H9 (cell line): ENCODE measurements at regions not wholly inside any gene's neighbourhood (a gene's known extent, or its start where the extent isn't known, plus 50 kb on each side); places are given as distances from the start of the nearest gene placed in this dataset.

Source experiments
- DNase-seq: peaks from one replicate; pipeline ENCODE4 v3.0.0-alpha.2; 2017
- H2AFZ ChIP-seq: one replicate; pipeline ENCODE4 v1.6.1; 2013; ENCODE audit warnings: mild to moderate bottlenecking, low read length, control low read depth, moderate library complexity
- H2AK5ac ChIP-seq: 2 replicates; pipeline ENCODE4 v1.6.1; 2013; ENCODE audit warnings: low read length, control low read depth, mixed read lengths; ENCODE audit not compliant: insufficient read length
- H2BK120ac ChIP-seq: one replicate; pipeline ENCODE4 v1.6.1; 2013; ENCODE audit warnings: low read depth, mild to moderate bottlenecking, low read length, control low read depth, inconsistent platforms; ENCODE audit not compliant: poor library complexity, severe bottlenecking
- H2BK12ac ChIP-seq: 2 replicates; pipeline ENCODE4 v1.6.1; 2013; ENCODE audit warnings: low read length, control low read depth, mixed read lengths, low read depth; ENCODE audit not compliant: insufficient read length
- H2BK15ac ChIP-seq: 2 replicates; pipeline ENCODE4 v1.6.1; 2013; ENCODE audit warnings: low read depth, low read length, control low read depth
- H2BK20ac ChIP-seq: one replicate; pipeline ENCODE4 v1.6.1; 2013; ENCODE audit warnings: low read depth, mild to moderate bottlenecking, low read length, control low read depth, inconsistent platforms; ENCODE audit not compliant: poor library complexity, severe bottlenecking
- H2BK5ac ChIP-seq: 2 replicates; pipeline ENCODE4 v1.6.1; 2013; ENCODE audit warnings: low read length, control low read depth, mixed read lengths; ENCODE audit not compliant: insufficient read length
- H3K14ac ChIP-seq: 2 replicates; pipeline ENCODE4 v1.6.1; 2013; ENCODE audit warnings: low read length, control low read depth; ENCODE audit not compliant: insufficient read depth
- H3K18ac ChIP-seq: 2 replicates; pipeline ENCODE4 v1.6.1; 2013; ENCODE audit warnings: low read depth, mild to moderate bottlenecking, mixed read lengths, low read length, control low read depth; ENCODE audit not compliant: insufficient read length
- H3K23ac ChIP-seq: 2 replicates; pipeline ENCODE4 v1.6.1; 2013; ENCODE audit warnings: low read length, control low read depth, mixed read lengths, low read depth; ENCODE audit not compliant: insufficient read length
- H3K23me2 ChIP-seq: 2 replicates; pipeline ENCODE4 v1.6.1; 2013; ENCODE audit warnings: low read depth, mild to moderate bottlenecking, mixed read lengths, low read length, control low read depth; ENCODE audit not compliant: insufficient read length, poor library complexity, severe bottlenecking
- H3K27ac ChIP-seq: 2 replicates; pipeline ENCODE4 v1.5.1; 2013; ENCODE audit warnings: low read length, control low read depth, mixed read lengths, low read depth; ENCODE audit not compliant: insufficient read length
- H3K27me3 ChIP-seq: 2 replicates; pipeline ENCODE4 v1.6.1; 2013; ENCODE audit warnings: low read length, control low read depth, inconsistent platforms; ENCODE audit not compliant: insufficient read depth
- H3K4ac ChIP-seq: 2 replicates; pipeline ENCODE4 v1.6.1; 2013; ENCODE audit warnings: low read depth, mild to moderate bottlenecking, control low read depth, inconsistent platforms, low read length, moderate library complexity
- H3K4me1 ChIP-seq: 2 replicates; pipeline ENCODE4 v1.6.1; 2013; ENCODE audit warnings: low read length, control low read depth, inconsistent platforms; ENCODE audit not compliant: insufficient read depth
- H3K4me2 ChIP-seq: 2 replicates; pipeline ENCODE4 v1.6.1; 2013; ENCODE audit warnings: low read length, control low read depth, mixed read lengths; ENCODE audit not compliant: insufficient read length, insufficient read depth
- H3K56ac ChIP-seq: 2 replicates; pipeline ENCODE4 v1.6.1; 2013; ENCODE audit warnings: low read depth, mild to moderate bottlenecking, mixed read lengths, low read length, control low read depth; ENCODE audit not compliant: insufficient read length
- H3K79me1 ChIP-seq: 2 replicates; pipeline ENCODE4 v1.6.1; 2013; ENCODE audit warnings: low read depth, mild to moderate bottlenecking, moderate library complexity, low read length, control low read depth, inconsistent platforms; ENCODE audit not compliant: insufficient read depth, poor library complexity, severe bottlenecking
- H3K79me2 ChIP-seq: 2 replicates; pipeline ENCODE4 v1.6.1; 2013; ENCODE audit warnings: low read length, control low read depth, inconsistent platforms; ENCODE audit not compliant: insufficient read depth
- H3K9ac ChIP-seq: 2 replicates; pipeline ENCODE4 v1.6.1; 2013; ENCODE audit warnings: low read length, control low read depth, mixed read lengths; ENCODE audit not compliant: insufficient read length; ENCODE audit errors: extremely low read depth
- H3K9me3 ChIP-seq: one replicate; pipeline ENCODE4 v1.6.1; 2013; ENCODE audit warnings: low read depth, low read length, inconsistent platforms; ENCODE audit not compliant: control insufficient read depth
- H3T11ph ChIP-seq: one replicate; pipeline ENCODE4 v1.6.1; 2013; ENCODE audit warnings: mild to moderate bottlenecking, low read length, control low read depth, inconsistent platforms
- H4K20me1 ChIP-seq: one replicate; pipeline ENCODE4 v1.6.1; 2013; ENCODE audit not compliant: control insufficient read depth, insufficient read length, insufficient read depth
- H4K5ac ChIP-seq: 2 replicates; pipeline ENCODE4 v1.6.1; 2013; ENCODE audit warnings: low read depth, mild to moderate bottlenecking, mixed read lengths, low read length, control low read depth; ENCODE audit not compliant: insufficient read length
- H4K8ac ChIP-seq: replicated peaks from 2 replicates; pipeline ENCODE4 v1.6.1; 2013; ENCODE audit warnings: low read length, control low read depth, mixed read lengths, low read depth; ENCODE audit not compliant: insufficient read length
- H4K91ac ChIP-seq: 2 replicates; pipeline ENCODE4 v1.6.1; 2013; ENCODE audit warnings: low read depth, mild to moderate bottlenecking, moderate library complexity, mixed read lengths, low read length, control low read depth; ENCODE audit not compliant: insufficient read length
- H3K27ac Mint-ChIP-seq, 3 experiments: 2 replicates in 2 of 3; 3 replicates in 1 of 3; pipeline ENCODE4 v1.8.0; 2020 to 2021; ENCODE audit warnings: mixed read lengths in 3 of 3, mild to moderate bottlenecking in 1 of 3, moderate library complexity in 1 of 3
- H3K27me3 Mint-ChIP-seq: 2 replicates; pipeline ENCODE4 v1.8.0; 2021; ENCODE audit warnings: low read depth, mild to moderate bottlenecking, moderate library complexity, mixed read lengths
- H3K36me3 Mint-ChIP-seq, 3 experiments: 2 replicates in 2 of 3; 3 replicates in 1 of 3; pipeline ENCODE4 v1.8.0; 2020 to 2021; ENCODE audit warnings: low read depth in 3 of 3, mixed read lengths in 3 of 3; ENCODE audit not compliant: insufficient read depth in 1 of 3
- H3K4me1 Mint-ChIP-seq, 2 experiments: 2 replicates each; pipeline ENCODE4 v1.8.0; 2020; ENCODE audit warnings: mixed read lengths in 2 of 2
- H3K4me3 Mint-ChIP-seq, 2 experiments: 2 replicates in 1 of 2; 3 replicates in 1 of 2; pipeline ENCODE4 v1.8.0; 2020 to 2021; ENCODE audit warnings: mild to moderate bottlenecking in 2 of 2, mixed read lengths in 2 of 2, moderate library complexity in 1 of 2
- H3K9me3 Mint-ChIP-seq, 2 experiments: 2 replicates in 1 of 2; 3 replicates in 1 of 2; pipeline ENCODE4 v1.8.0; 2020; ENCODE audit warnings: mild to moderate bottlenecking in 2 of 2, mixed read lengths in 2 of 2, moderate library complexity in 1 of 2
- CTCF ChIP-seq: fragments of 200-600 bp; sonication (generic); conservative IDR thresholded peaks from 3 replicates; pipeline ENCODE4 v1.8.0; 2021; ENCODE audit warnings: antibody characterized with exemption, mild to moderate bottlenecking
- WGBS: extraction: QIAGEN DNeasy Blood & Tissue Kit; methylation state at CpG from one replicate; pipeline ENCODE4 v1.1.7; 2013; ENCODE audit warnings: missing lambda C conversion rate, low lambda C conversion rate, mixed read lengths; ENCODE audit not compliant: insufficient read length; ENCODE audit errors: extremely low coverage; 5-methylcytosine and 5-hydroxymethylcytosine counted together

- H3K4ac ChIP-seq: no peak overlapping the region
- peaks cover 7 to 12% of the 10 kb centered on the region in 2 experiments for H3K4me1 Mint-ChIP-seq
- H2BK5ac ChIP-seq: no peak overlapping the region
- DNase-seq: no peak
- no peak overlapping the region for H2AFZ ChIP-seq
- no peaks in the 10 kb centered on the region for H3K4me1 ChIP-seq
- no CpG with 5 or more reads among the region's 10 CpGs for whole genome bisulfite sequencing
- no peaks in the 10 kb centered on the region for H3K27me3 ChIP-seq
- no peak overlapping the region for H3T11ph ChIP-seq
- H4K20me1 ChIP-seq: no peaks in the 10 kb centered on the region
- no peak overlapping the region for H3K23ac ChIP-seq
- H2AK5ac ChIP-seq: no peak overlapping the region
- peak overlapping the region; percentile 54 for H3K18ac ChIP-seq
- H2BK15ac ChIP-seq: no peak overlapping the region
- no peak for TF ChIP-seq CTCF
- H3K9ac ChIP-seq: no peak overlapping the region
- H3K14ac ChIP-seq: no peak overlapping the region
- H3K79me2 ChIP-seq: no peaks in the 10 kb centered on the region
- no peak overlapping the region for H3K27ac ChIP-seq
- no peak overlapping the region for H2BK12ac ChIP-seq
- H3K4me3 Mint-ChIP-seq: no peak overlapping the region; a peak in 1 of 5 replicates
- H3K27ac Mint-ChIP-seq: peak overlapping the region in 1 of 3 experiments; percentile 57; a peak in 1 of 7 replicates
- no peaks in the 10 kb centered on the region for H3K23me2 ChIP-seq
- H3K36me3 Mint-ChIP-seq: no peaks in the 10 kb centered on the region; a peak in 1 of 7 replicates
- H3K56ac ChIP-seq: no peak overlapping the region
- H3K4me2 ChIP-seq: no peak overlapping the region
- H2BK20ac ChIP-seq: no peak overlapping the region
- no peak overlapping the region for H2BK120ac ChIP-seq
- no peak overlapping the region for H4K8ac ChIP-seq
- no peak overlapping the region for H4K91ac ChIP-seq
- H3K79me1 ChIP-seq: no peaks in the 10 kb centered on the region
- H3K9me3 Mint-ChIP-seq: no peaks in the 10 kb centered on the region; a peak in 2 of 5 replicates
- H3K9me3 ChIP-seq: no peaks in the 10 kb centered on the region
- H4K5ac ChIP-seq: no peak overlapping the region
- peaks cover 5% of the 10 kb centered on the region for H3K27me3 Mint-ChIP-seq
Observed at GRCh38 chr9:96156171-96156974, 145.6 kb downstream of the HSD17B3 start.
